GM12872 (cell line): ENCODE measurements at regions not wholly inside any gene's neighbourhood (a gene's known extent, or its start where the extent isn't known, plus 50 kb on each side); places are given as distances from the start of the nearest gene placed in this dataset.

ENCODE experiments used
- CTCF ChIP-seq: IDR thresholded peaks from 3 replicates; pipeline ENCODE4 v1.5.1; 2011; ENCODE audit warnings: low read depth, mild to moderate bottlenecking, low read length, moderate library complexity; ENCODE audit not compliant: insufficient read depth

- TF ChIP-seq CTCF: 0 out of 3 replicates have a peak, but pooled peaks have one; percentile 16
Measured at GRCh38 chr13:24985107-24985506, 110.8 kb upstream of the PABPC3 start.

- TF ChIP-seq CTCF: no peak
Measured at GRCh38 chr13:24985896-24986295, 110.0 kb upstream of the PABPC3 start.

GRCh38 chr13:24986826-24987225 is 109.1 kb upstream of the PABPC3 start:
- TF ChIP-seq CTCF: no peak

- TF ChIP-seq CTCF: peak; percentile 86
Measured at GRCh38 chr13:24995225-24995804, 100.6 kb upstream of the PABPC3 start.

GRCh38 chr13:24997367-24997967 is 98.5 kb upstream of the PABPC3 start:
- TF ChIP-seq CTCF: peak; percentile 73

GRCh38 chr13:24998433-24998832 is 97.5 kb upstream of the PABPC3 start:
- TF ChIP-seq CTCF: no peak

GRCh38 chr13:25001476-25002206 is 94.3 kb upstream of the PABPC3 start:
- TF ChIP-seq CTCF: no peak
